Esophagus (tissue), 2 donors: ENCODE measurements at regions not wholly inside any gene's neighbourhood (a gene's known extent, or its start where the extent isn't known, plus 50 kb on each side); places are given as distances from the start of the nearest gene placed in this dataset.

Source experiments
- H3K27ac ChIP-seq, 2 donors: one replicate each; pipeline ENCODE4 v1.5.1; 2013; ENCODE audit warnings: low read depth in 2 of 2, mild to moderate bottlenecking in 2 of 2, inconsistent platforms in 1 of 2, low read length in 1 of 2, moderate library complexity in 1 of 2
- H3K27me3 ChIP-seq, 2 donors: one replicate each; pipeline ENCODE4 v1.6.1; 2013; ENCODE audit warnings: low read length in 2 of 2, control low read depth in 1 of 2, mild to moderate bottlenecking in 1 of 2; ENCODE audit not compliant: insufficient read depth in 2 of 2, control insufficient read depth in 1 of 2
- H3K36me3 ChIP-seq, 2 donors: one replicate each; pipeline ENCODE4 v1.6.1; 2013; ENCODE audit warnings: low read length in 1 of 2; ENCODE audit not compliant: control insufficient read depth in 2 of 2, insufficient read depth in 2 of 2
- H3K4me1 ChIP-seq, 2 donors: one replicate each; pipeline ENCODE4 v1.6.1; 2013; ENCODE audit warnings: low read length in 1 of 2; ENCODE audit not compliant: control insufficient read depth in 2 of 2, insufficient read depth in 2 of 2
- H3K4me3 ChIP-seq, 2 donors: one replicate each; pipeline ENCODE4 v1.5.1; 2013; ENCODE audit warnings: low read length in 2 of 2, mild to moderate bottlenecking in 2 of 2, low read depth in 1 of 2, moderate library complexity in 1 of 2
- H3K9me3 ChIP-seq, 2 donors: one replicate each; pipeline ENCODE4 v1.6.1; 2013; ENCODE audit warnings: mild to moderate bottlenecking in 2 of 2, low read depth in 1 of 2, low read length in 1 of 2, moderate library complexity in 1 of 2; ENCODE audit not compliant: control insufficient read depth in 2 of 2, insufficient read depth in 1 of 2
- WGBS, 2 donors: extraction: QIAGEN DNeasy Blood & Tissue Kit; methylation state at CpG; one replicate each; pipeline ENCODE4 v1.1.7; 2013; 5-methylcytosine and 5-hydroxymethylcytosine counted together
- donor health status: healthy with polysubstance abuse.
- donor health status: Bipolar disorder and iron deficiency.

GRCh38 chr14:48857366-48857765 is 728.8 kb downstream of the RPS29 start:
- 58 to 60% methylated on average over 2 of the region's 2 CpGs for WGBS, 2 donors
- no peaks in the 10 kb centered on the region for H3K36me3 ChIP-seq

GRCh38 chr14:48853159-48853558 is 733.0 kb downstream of the RPS29 start:
- no peaks in the 10 kb centered on the region for H3K4me1 ChIP-seq
- no peak overlapping the region for H3K27ac ChIP-seq
- H3K36me3 ChIP-seq, result no peaks in the 10 kb centered on the region
- WGBS, 2 donors, result 58 to 63% methylated on average over 5 of the region's 5 CpGs
- H3K27me3 ChIP-seq, result no peaks in the 10 kb centered on the region
- no peaks in the 10 kb centered on the region for H3K9me3 ChIP-seq
- H3K4me3 ChIP-seq, result no peak overlapping the region

More at GRCh38 chr14:48857366-48857765, 728.8 kb downstream of the RPS29 start:
- Histone ChIP-seq H3K27me3 (no peaks in the 10 kb centered on the region), H3K9me3 (no peaks in the 10 kb centered on the region), H3K4me3 (no peak overlapping the region), H3K4me1 (no peaks in the 10 kb centered on the region), H3K27ac (no peak overlapping the region)

GRCh38 chr14:48849741-48850322 is 736.3 kb downstream of the RPS29 start:
- no peak overlapping the region for H3K4me3 ChIP-seq
- no peaks in the 10 kb centered on the region for H3K36me3 ChIP-seq
- no peaks in the 10 kb centered on the region for H3K4me1 ChIP-seq
- H3K27ac ChIP-seq, result no peak overlapping the region
- no peaks in the 10 kb centered on the region for H3K9me3 ChIP-seq
- 32 to 39% methylated on average over 2 of the region's 2 CpGs for WGBS, 2 donors
- no peaks in the 10 kb centered on the region for H3K27me3 ChIP-seq

DNA sequence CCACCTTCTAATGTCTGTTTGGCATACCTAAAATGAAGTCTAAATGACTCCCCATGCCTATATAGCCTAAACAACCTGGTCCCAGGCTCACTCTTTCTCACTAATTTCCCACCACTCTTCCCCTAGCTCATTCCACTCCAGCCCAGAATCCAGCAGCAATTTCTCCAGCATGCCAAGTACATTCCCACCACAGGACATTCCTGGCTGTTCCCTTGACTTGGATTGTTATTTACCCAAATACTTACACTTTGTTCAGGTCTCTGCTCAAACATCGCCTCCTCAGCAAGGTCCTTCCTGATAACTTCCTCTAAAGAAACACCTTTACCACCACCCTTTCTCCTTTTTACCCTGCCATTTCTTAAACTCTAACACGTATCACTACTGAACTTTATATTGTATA is 743.4 kb downstream of the RPS29 start:
- no peaks in the 10 kb centered on the region for H3K9me3 ChIP-seq
- no peaks in the 10 kb centered on the region for H3K27me3 ChIP-seq
- WGBS, 2 donors, result 53 to 63% methylated on average over 2 of the region's 2 CpGs
- no peaks in the 10 kb centered on the region for H3K36me3 ChIP-seq
- H3K4me1 ChIP-seq, result no peaks in the 10 kb centered on the region
- no peak overlapping the region for H3K27ac ChIP-seq
- no peak overlapping the region for H3K4me3 ChIP-seq

DNA sequence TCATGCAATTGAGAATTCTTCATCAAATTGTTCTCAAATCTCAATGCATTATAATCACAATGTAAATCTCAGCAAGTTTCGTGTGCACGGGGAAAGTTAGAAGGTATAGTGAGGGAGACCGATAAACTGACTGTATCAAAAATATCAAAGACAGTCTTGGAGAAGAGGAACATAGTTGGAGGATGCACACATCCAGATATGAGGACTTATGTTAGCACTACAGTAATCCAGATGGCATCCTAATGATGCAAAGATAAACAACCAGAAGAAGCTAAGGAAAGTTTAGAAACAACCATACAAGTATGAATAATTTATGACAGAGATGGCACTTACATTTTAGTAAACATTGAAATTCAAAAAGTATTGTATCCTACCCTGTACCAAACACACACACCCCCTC is 760.1 kb downstream of the RPS29 start:
- Histone ChIP-seq H3K27ac (no peak overlapping the region), H3K9me3 (no peaks in the 10 kb centered on the region), H3K4me3 (no peak overlapping the region), H3K36me3 (no peaks in the 10 kb centered on the region), H3K4me1 (no peaks in the 10 kb centered on the region), H3K27me3 (no peaks in the 10 kb centered on the region)
- 93 to 95% methylated on average over 3 of the region's 3 CpGs for WGBS, 2 donors

- Histone ChIP-seq H3K27ac (no peak overlapping the region), H3K4me1 (no peaks in the 10 kb centered on the region), H3K9me3 (no peaks in the 10 kb centered on the region), H3K36me3 (no peaks in the 10 kb centered on the region), H3K27me3 (no peaks in the 10 kb centered on the region), H3K4me3 (no peak overlapping the region)
- WGBS, 2 donors, result 70 to 76% methylated on average over 2 of the region's 2 CpGs
Measured at GRCh38 chr14:48814562-48814961, 771.6 kb downstream of the RPS29 start.

- WGBS, 2 donors, result 59 to 60% methylated on average over 14 of the region's 14 CpGs
- H3K36me3 ChIP-seq, result no peaks in the 10 kb centered on the region
- H3K4me1 ChIP-seq, result no peaks in the 10 kb centered on the region
- H3K27me3 ChIP-seq, result no peaks in the 10 kb centered on the region
- H3K9me3 ChIP-seq, result no peaks in the 10 kb centered on the region
- H3K4me3 ChIP-seq, result no peak overlapping the region
- no peak overlapping the region for H3K27ac ChIP-seq
Measured at GRCh38 chr14:48805315-48805714, 780.9 kb downstream of the RPS29 start.

- no peaks in the 10 kb centered on the region for H3K4me1 ChIP-seq
- H3K27me3 ChIP-seq, result no peaks in the 10 kb centered on the region
- H3K36me3 ChIP-seq, result no peaks in the 10 kb centered on the region
- no peak overlapping the region for H3K4me3 ChIP-seq
- H3K9me3 ChIP-seq, result peaks cover 0 to 5% of the 10 kb centered on the region in 2 donors
- no peak overlapping the region for H3K27ac ChIP-seq
- 77 to 81% methylated on average over 5 of the region's 5 CpGs for WGBS, 2 donors
Measured at GRCh38 chr14:48792376-48793024, 793.7 kb downstream of the RPS29 start.

- Histone ChIP-seq H3K4me1 (no peaks in the 10 kb centered on the region), H3K36me3 (no peaks in the 10 kb centered on the region), H3K9me3 (peaks cover 0 to 5% of the 10 kb centered on the region in 2 donors), H3K4me3 (no peak overlapping the region), H3K27ac (no peak overlapping the region), H3K27me3 (no peaks in the 10 kb centered on the region)
- WGBS, 2 donors, result 42 to 46% methylated on average over 2 of the region's 2 CpGs
Measured at GRCh38 chr14:48788771-48789170, 797.4 kb downstream of the RPS29 start.

DNA sequence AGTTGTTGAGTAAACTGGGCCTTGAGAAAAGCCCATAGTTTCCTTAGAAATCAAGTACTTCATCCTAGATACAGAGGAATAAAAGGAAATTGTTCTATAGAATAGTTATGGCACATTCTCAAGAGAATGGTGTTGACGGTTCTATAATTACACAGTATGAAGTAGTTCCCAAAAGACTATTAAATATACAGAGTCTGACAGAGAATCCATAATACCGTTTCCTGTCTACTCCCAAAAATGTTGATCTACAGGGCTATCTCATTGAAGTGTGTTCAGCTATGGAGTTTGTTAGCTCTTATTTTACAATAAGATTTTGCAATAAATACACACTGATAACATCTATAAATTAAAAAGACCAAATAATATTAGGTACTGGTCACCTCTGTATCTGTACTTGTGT is 799.7 kb downstream of the RPS29 start:
- no peak overlapping the region for H3K27ac ChIP-seq
- no peaks in the 10 kb centered on the region for H3K4me1 ChIP-seq
- H3K9me3 ChIP-seq, result no peaks in the 10 kb centered on the region
- no peaks in the 10 kb centered on the region for H3K27me3 ChIP-seq
- WGBS, 2 donors, result 50 to 70% methylated on average over 2 of the region's 2 CpGs
- H3K4me3 ChIP-seq, result no peak overlapping the region
- H3K36me3 ChIP-seq, result no peaks in the 10 kb centered on the region
